ENCODE measurements at regions not wholly inside any gene's neighbourhood (a gene's known extent, or its start where the extent isn't known, plus 50 kb on each side); places are given as distances from the start of the nearest gene placed in this dataset.

GRCh38 chr1:222087221-222087920 lies 345.5 kb upstream of the DUSP10 start:
- no peaks in the 10 kb centered on the region for H3K27me3 ChIP-seq
- H3K9ac ChIP-seq (ENCODE audit: low read depth in 2 of 2, low read length in 2 of 2) = no peak overlapping the region
- H3K9me3 ChIP-seq = no peaks in the 10 kb centered on the region
- H3K4me3 ChIP-seq = no peak overlapping the region
- no peak for TF ChIP-seq CTCF (IDR thresholded peaks at IDR 0.05)
- intact Hi-C loops (cut with DNase I) = no loop called here
- no peaks in the 10 kb centered on the region for H3K4me1 ChIP-seq
- H3K36me3 ChIP-seq = no peaks in the 10 kb centered on the region
- H3K27ac ChIP-seq = no peak overlapping the region
- no peak for DNase-seq

- no peak overlapping the region for H3K9ac ChIP-seq (ENCODE audit: low read depth in 2 of 2, low read length in 2 of 2)
- intact Hi-C loops (cut with DNase I) = no loop called here
- no peaks in the 10 kb centered on the region for H3K4me1 ChIP-seq
- no peak for DNase-seq
- no peak for TF ChIP-seq CTCF (IDR thresholded peaks at IDR 0.05)
- H3K36me3 ChIP-seq = no peaks in the 10 kb centered on the region
- no peaks in the 10 kb centered on the region for H3K27me3 ChIP-seq
- no peaks in the 10 kb centered on the region for H3K9me3 ChIP-seq
- H3K27ac ChIP-seq = no peak overlapping the region
- no peak overlapping the region for H3K4me3 ChIP-seq
These were observed 343.1 kb upstream of the DUSP10 start for GRCh38 chr1:222084996-222085395.

- DNase-seq = no peak
- no peak for TF ChIP-seq CTCF (IDR thresholded peaks at IDR 0.05)
- Histone ChIP-seq H3K27me3 (no peaks in the 10 kb centered on the region), H3K9me3 (no peaks in the 10 kb centered on the region), H3K9ac (ENCODE audit: low read depth in 2 of 2, low read length in 2 of 2) (no peak overlapping the region), H3K4me3 (no peak overlapping the region), H3K4me1 (no peaks in the 10 kb centered on the region), H3K27ac (no peak overlapping the region), H3K36me3 (no peaks in the 10 kb centered on the region)
- intact Hi-C loops (cut with DNase I) = no loop called here
These were observed 342.2 kb upstream of the DUSP10 start for GRCh38 chr1:222084048-222084447.

- DNase-seq = no peak
- Histone ChIP-seq H3K27me3 (no peaks in the 10 kb centered on the region), H3K4me3 (no peak overlapping the region), H3K27ac (no peak overlapping the region), H3K36me3 (no peaks in the 10 kb centered on the region), H3K9ac (ENCODE audit: low read depth in 2 of 2, low read length in 2 of 2) (no peak overlapping the region), H3K9me3 (no peaks in the 10 kb centered on the region), H3K4me1 (no peaks in the 10 kb centered on the region)
- intact Hi-C loops (cut with DNase I) = no loop called here
- TF ChIP-seq CTCF (IDR thresholded peaks at IDR 0.05) = no peak
These were observed 340.0 kb upstream of the DUSP10 start for GRCh38 chr1:222081859-222082258.

- DNase-seq = no peak
- TF ChIP-seq CTCF (IDR thresholded peaks at IDR 0.05) = no peak
These were observed 337.7 kb upstream of the DUSP10 start for GRCh38 chr1:222079566-222079965.

More at GRCh38 chr1:222079566-222079965, 337.7 kb upstream of the DUSP10 start:
- Histone ChIP-seq H3K4me3 (no peak overlapping the region), H3K9ac (ENCODE audit: low read depth in 2 of 2, low read length in 2 of 2) (no peak overlapping the region), H3K27me3 (no peaks in the 10 kb centered on the region), H3K4me1 (no peaks in the 10 kb centered on the region), H3K36me3 (no peaks in the 10 kb centered on the region), H3K27ac (no peak overlapping the region), H3K9me3 (no peaks in the 10 kb centered on the region)
- intact Hi-C loops (cut with DNase I) = no loop called here
